ENCODE measurements at regions not wholly inside any gene's neighbourhood (a gene's known extent, or its start where the extent isn't known, plus 50 kb on each side); places are given as distances from the start of the nearest gene placed in this dataset.

- TF ChIP-seq TFAM (CRISPR knock-in tag; conservative IDR thresholded peaks at IDR 0.05) (no peak), CEBPG (CRISPR knock-in tag; IDR thresholded peaks at IDR 0.05) (no peak), CEBPG (tag; conservative IDR thresholded peaks at IDR 0.05 in 1 of 2, IDR thresholded peaks at IDR 0.05 in 1 of 2) (no peak), RB1 (IDR thresholded peaks at IDR 0.05; ENCODE audit: low read depth) (no peak), RBM14 (IDR thresholded peaks at IDR 0.05; ENCODE audit: borderline replicate concordance, insufficient read depth, low read depth, low read length) (no peak), MTA2 (IDR thresholded peaks at IDR 0.05; ENCODE audit: low read depth) (no peak), NR2C2 (CRISPR knock-in tag; IDR thresholded peaks at IDR 0.05) (no peak), NR2C2 (tag; IDR thresholded peaks at IDR 0.05) (peak; percentile 46; the same call in 1 of the 2 replicates), FOXA3 (CRISPR knock-in tag; conservative IDR thresholded peaks at IDR 0.05 in 1 of 2, IDR thresholded peaks at IDR 0.05 in 1 of 2) (no peak), RAD21 (CRISPR knock-in tag; conservative IDR thresholded peaks at IDR 0.05 in 1 of 2, IDR thresholded peaks at IDR 0.05 in 1 of 2) (no peak), FOXJ3 (CRISPR knock-in tag; IDR thresholded peaks at IDR 0.05) (no peak), NFRKB (IDR thresholded peaks at IDR 0.05; ENCODE audit: low read depth) (no peak), GABPB2 (CRISPR knock-in tag; conservative IDR thresholded peaks at IDR 0.05) (no peak), NCOR1 (IDR thresholded peaks at IDR 0.05) (no peak), CHAMP1 (IDR thresholded peaks at IDR 0.05) (no peak), ATF6 (CRISPR knock-in tag; IDR thresholded peaks at IDR 0.05) (no peak), PHF21A (IDR thresholded peaks at IDR 0.05; ENCODE audit: borderline replicate concordance, low read depth) (no peak), STAT5A (IDR thresholded peaks at IDR 0.05; ENCODE audit: borderline replicate concordance, low read length) (no peak), FOXO4 (CRISPR knock-in tag; IDR thresholded peaks at IDR 0.05) (no peak), SREBF1 (IDR thresholded peaks at IDR 0.05; ENCODE audit: borderline replicate concordance, low read depth, low read length) (no peak), HMG20A (CRISPR knock-in tag; conservative IDR thresholded peaks at IDR 0.05) (no peak), NR1H2 (CRISPR knock-in tag; IDR thresholded peaks at IDR 0.05) (no peak)
- TF ChIP-seq, protein P1, sequence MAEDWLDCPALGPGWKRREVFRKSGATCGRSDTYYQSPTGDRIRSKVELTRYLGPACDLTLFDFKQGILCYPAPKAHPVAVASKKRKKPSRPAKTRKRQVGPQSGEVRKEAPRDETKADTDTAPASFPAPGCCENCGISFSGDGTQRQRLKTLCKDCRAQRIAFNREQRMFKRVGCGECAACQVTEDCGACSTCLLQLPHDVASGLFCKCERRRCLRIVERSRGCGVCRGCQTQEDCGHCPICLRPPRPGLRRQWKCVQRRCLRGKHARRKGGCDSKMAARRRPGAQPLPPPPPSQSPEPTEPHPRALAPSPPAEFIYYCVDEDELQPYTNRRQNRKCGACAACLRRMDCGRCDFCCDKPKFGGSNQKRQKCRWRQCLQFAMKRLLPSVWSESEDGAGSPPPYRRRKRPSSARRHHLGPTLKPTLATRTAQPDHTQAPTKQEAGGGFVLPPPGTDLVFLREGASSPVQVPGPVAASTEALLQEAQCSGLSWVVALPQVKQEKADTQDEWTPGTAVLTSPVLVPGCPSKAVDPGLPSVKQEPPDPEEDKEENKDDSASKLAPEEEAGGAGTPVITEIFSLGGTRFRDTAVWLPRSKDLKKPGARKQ (CRISPR knock-in tag; IDR thresholded peaks at IDR 0.05), result no peak
Observed at GRCh38 chr14:71290960-71291466, 383.8 kb downstream of the PCNX1 start (continued).

Data from K562 (cell line).